HepG2 (cell line): ENCODE measurements at regions not wholly inside any gene's neighbourhood (a gene's known extent, or its start where the extent isn't known, plus 50 kb on each side); places are given as distances from the start of the nearest gene placed in this dataset.

Source experiments
- ATF4 ChIP-seq, 2 experiments: fragments of 450-650 bp in 1 of 2; sonication (generic) in 1 of 2; formaldehyde crosslinking; IDR thresholded peaks; 2 replicates each; pipeline versions ENCODE4 v1.5.0 to v1.8.0; 2020 to 2022; ENCODE audit warnings: mild to moderate bottlenecking in 1 of 2, missing genetic modification reagents in 1 of 2
- EZH2 ChIP-seq: conservative IDR thresholded peaks from 2 replicates; pipeline ENCODE4 v1.6.1; 2012; ENCODE audit warnings: mild to moderate bottlenecking, low read depth, low read length, moderate library complexity
- GABPA ChIP-seq, 2 experiments: IDR thresholded peaks; 2 replicates each; pipeline ENCODE4 v1.6.1; 2011 to 2016; ENCODE audit warnings: low read depth in 2 of 2, low read length in 1 of 2, missing biosample characterization in 1 of 2, missing genetic modification characterization in 1 of 2
- KLF9 ChIP-seq: IDR thresholded peaks from 2 replicates; pipeline ENCODE4 v1.6.1; 2016; ENCODE audit warnings: low read depth
- MXD4 ChIP-seq: IDR thresholded peaks from 2 replicates; pipeline ENCODE4 v1.6.1; 2016; ENCODE audit warnings: mild to moderate bottlenecking, missing biosample characterization, missing genetic modification reagents
- NBN ChIP-seq: fragments of 450-650 bp; conservative IDR thresholded peaks from 2 replicates; pipeline ENCODE4 v1.6.1; 2017
- NFKBIZ ChIP-seq: IDR thresholded peaks from 2 replicates; pipeline ENCODE4 v1.6.1; 2018; ENCODE audit warnings: missing genetic modification reagents, missing compliant biosample characterization
- NR2C2 ChIP-seq: sonication (generic); formaldehyde crosslinking; IDR thresholded peaks from 2 replicates; pipeline ENCODE4 v1.4.0; 2020; ENCODE audit warnings: missing genetic modification reagents, mild to moderate bottlenecking, moderate library complexity, borderline replicate concordance
- POLR2AphosphoS5 ChIP-seq: IDR thresholded peaks from 2 replicates; pipeline ENCODE4 v1.6.1; 2012; ENCODE audit warnings: low read depth, low read length
- SP4 ChIP-seq: sonication (generic); formaldehyde crosslinking; IDR thresholded peaks from 2 replicates; pipeline ENCODE4 v1.8.1; 2023; ENCODE audit warnings: mild to moderate bottlenecking, missing genetic modification reagents
- TF ChIP-seq, protein P1 (sequence below): sonication (generic); formaldehyde crosslinking; IDR thresholded peaks from 2 replicates; pipeline ENCODE4 v1.4.0; 2020; ENCODE audit warnings: missing genetic modification reagents, borderline replicate concordance
- TF ChIP-seq, protein P2 (sequence below), 2 experiments: IDR thresholded peaks; 2 replicates each; pipeline ENCODE4 v1.6.1; 2011 to 2012; ENCODE audit warnings: low read length in 2 of 2, borderline replicate concordance in 1 of 2, low read depth in 1 of 2, mild to moderate bottlenecking in 1 of 2, moderate library complexity in 1 of 2
- TF ChIP-seq, protein P3 (sequence below): sonication (generic); formaldehyde crosslinking; conservative IDR thresholded peaks from 2 replicates; pipeline ENCODE4 v1.5.0; 2020; ENCODE audit warnings: missing genetic modification reagents

- TF ChIP-seq NFKBIZ (CRISPR knock-in tag) (no peak), POLR2AphosphoS5 (no peak), NBN (no peak), KLF9 (no peak), GABPA (IDR thresholded peaks at IDR 0.05; ENCODE audit: low read depth, low read length) (no peak), GABPA (CRISPR knock-in tag; IDR thresholded peaks at IDR 0.05; ENCODE audit: low read depth) (no peak), EZH2 (no peak), NR2C2 (CRISPR knock-in tag) (no peak), MXD4 (CRISPR knock-in tag) (no peak), ATF4 (CRISPR knock-in tag; IDR thresholded peaks at IDR 0.05) (no peak), SP4 (no peak)
- TF ChIP-seq, protein P1, sequence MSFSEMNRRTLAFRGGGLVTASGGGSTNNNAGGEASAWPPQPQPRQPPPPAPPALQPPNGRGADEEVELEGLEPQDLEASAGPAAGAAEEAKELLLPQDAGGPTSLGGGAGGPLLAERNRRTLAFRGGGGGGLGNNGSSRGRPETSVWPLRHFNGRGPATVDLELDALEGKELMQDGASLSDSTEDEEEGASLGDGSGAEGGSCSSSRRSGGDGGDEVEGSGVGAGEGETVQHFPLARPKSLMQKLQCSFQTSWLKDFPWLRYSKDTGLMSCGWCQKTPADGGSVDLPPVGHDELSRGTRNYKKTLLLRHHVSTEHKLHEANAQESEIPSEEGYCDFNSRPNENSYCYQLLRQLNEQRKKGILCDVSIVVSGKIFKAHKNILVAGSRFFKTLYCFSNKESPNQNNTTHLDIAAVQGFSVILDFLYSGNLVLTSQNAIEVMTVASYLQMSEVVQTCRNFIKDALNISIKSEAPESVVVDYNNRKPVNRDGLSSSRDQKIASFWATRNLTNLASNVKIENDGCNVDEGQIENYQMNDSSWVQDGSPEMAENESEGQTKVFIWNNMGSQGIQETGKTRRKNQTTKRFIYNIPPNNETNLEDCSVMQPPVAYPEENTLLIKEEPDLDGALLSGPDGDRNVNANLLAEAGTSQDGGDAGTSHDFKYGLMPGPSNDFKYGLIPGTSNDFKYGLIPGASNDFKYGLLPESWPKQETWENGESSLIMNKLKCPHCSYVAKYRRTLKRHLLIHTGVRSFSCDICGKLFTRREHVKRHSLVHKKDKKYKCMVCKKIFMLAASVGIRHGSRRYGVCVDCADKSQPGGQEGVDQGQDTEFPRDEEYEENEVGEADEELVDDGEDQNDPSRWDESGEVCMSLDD = no peak
- TF ChIP-seq, protein P2, sequence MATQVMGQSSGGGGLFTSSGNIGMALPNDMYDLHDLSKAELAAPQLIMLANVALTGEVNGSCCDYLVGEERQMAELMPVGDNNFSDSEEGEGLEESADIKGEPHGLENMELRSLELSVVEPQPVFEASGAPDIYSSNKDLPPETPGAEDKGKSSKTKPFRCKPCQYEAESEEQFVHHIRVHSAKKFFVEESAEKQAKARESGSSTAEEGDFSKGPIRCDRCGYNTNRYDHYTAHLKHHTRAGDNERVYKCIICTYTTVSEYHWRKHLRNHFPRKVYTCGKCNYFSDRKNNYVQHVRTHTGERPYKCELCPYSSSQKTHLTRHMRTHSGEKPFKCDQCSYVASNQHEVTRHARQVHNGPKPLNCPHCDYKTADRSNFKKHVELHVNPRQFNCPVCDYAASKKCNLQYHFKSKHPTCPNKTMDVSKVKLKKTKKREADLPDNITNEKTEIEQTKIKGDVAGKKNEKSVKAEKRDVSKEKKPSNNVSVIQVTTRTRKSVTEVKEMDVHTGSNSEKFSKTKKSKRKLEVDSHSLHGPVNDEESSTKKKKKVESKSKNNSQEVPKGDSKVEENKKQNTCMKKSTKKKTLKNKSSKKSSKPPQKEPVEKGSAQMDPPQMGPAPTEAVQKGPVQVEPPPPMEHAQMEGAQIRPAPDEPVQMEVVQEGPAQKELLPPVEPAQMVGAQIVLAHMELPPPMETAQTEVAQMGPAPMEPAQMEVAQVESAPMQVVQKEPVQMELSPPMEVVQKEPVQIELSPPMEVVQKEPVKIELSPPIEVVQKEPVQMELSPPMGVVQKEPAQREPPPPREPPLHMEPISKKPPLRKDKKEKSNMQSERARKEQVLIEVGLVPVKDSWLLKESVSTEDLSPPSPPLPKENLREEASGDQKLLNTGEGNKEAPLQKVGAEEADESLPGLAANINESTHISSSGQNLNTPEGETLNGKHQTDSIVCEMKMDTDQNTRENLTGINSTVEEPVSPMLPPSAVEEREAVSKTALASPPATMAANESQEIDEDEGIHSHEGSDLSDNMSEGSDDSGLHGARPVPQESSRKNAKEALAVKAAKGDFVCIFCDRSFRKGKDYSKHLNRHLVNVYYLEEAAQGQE (IDR thresholded peaks at IDR 0.05; ENCODE audit: borderline replicate concordance in 1 of 2, low read depth in 1 of 2, low read length in 2 of 2) = no peak
- TF ChIP-seq, protein P3, sequence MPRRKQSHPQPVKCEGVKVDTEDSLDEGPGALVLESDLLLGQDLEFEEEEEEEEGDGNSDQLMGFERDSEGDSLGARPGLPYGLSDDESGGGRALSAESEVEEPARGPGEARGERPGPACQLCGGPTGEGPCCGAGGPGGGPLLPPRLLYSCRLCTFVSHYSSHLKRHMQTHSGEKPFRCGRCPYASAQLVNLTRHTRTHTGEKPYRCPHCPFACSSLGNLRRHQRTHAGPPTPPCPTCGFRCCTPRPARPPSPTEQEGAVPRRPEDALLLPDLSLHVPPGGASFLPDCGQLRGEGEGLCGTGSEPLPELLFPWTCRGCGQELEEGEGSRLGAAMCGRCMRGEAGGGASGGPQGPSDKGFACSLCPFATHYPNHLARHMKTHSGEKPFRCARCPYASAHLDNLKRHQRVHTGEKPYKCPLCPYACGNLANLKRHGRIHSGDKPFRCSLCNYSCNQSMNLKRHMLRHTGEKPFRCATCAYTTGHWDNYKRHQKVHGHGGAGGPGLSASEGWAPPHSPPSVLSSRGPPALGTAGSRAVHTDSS (CRISPR knock-in tag) = no peak
Measured at GRCh38 chr3:72494130-72494529, 354.1 kb downstream of the SHQ1 start.
